ENCODE measurements at regions not wholly inside any gene's neighbourhood (a gene's known extent, or its start where the extent isn't known, plus 50 kb on each side); places are given as distances from the start of the nearest gene placed in this dataset.

GRCh38 chr21:24445517-24445916 is 1161.8 kb downstream of the MRPL39 start:
- TF ChIP-seq RFX5 (IDR thresholded peaks at IDR 0.05): no peak
- TF ChIP-seq CTCF (IDR thresholded peaks at IDR 0.05): no peak
- no peak for TF ChIP-seq HOXA7 (CRISPR knock-in tag; IDR thresholded peaks at IDR 0.05)
- no peak for TF ChIP-seq RCOR1 (IDR thresholded peaks at IDR 0.05; ENCODE audit: low read depth, low read length)

Measured in A549 (cell line).